ENCODE measurements at regions not wholly inside any gene's neighbourhood (a gene's known extent, or its start where the extent isn't known, plus 50 kb on each side); places are given as distances from the start of the nearest gene placed in this dataset.

DNA sequence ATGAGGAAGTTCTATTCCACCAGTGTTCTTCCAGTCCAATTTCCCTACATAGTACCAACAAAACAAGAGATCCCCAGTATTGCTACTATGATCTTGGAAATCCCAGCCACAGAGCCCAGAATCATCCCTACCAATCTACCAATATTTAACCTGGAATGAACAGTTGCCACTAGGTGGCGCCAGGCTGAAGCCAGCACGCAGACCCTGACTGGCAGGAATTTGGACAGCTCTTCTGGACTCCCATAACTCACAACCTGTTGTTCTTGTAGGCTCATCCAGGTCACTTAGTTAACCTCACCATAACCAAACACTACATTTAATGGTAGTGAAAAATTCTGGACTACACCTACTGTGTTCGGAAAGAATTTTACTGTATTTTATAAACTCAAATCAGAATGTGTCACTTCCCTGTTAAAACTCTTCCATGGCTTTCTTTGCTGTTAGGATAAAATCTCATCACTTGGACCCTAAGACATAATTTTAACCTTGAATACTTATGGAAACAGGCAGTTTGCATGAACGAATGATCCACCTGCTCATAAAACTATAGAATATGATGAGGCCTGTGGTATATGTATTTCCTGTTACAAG, 59.8 kb upstream of the SLC38A11 start:
- TF ChIP-seq CTCF (IDR thresholded peaks at IDR 0.05): peak; percentile 68 to 95 (median 85)
- TF ChIP-seq POLR2A (IDR thresholded peaks at IDR 0.05): no peak

Measured in right lobe of liver (tissue), 4 donors.